HepG2 (cell line): ENCODE measurements at regions not wholly inside any gene's neighbourhood (a gene's known extent, or its start where the extent isn't known, plus 50 kb on each side); places are given as distances from the start of the nearest gene placed in this dataset.

Experiments
- ATAC-seq: fragments of 200-7000 bp; cut with Tn5 transposase; 3 replicates; pipeline ENCODE4 v1.9.1; 2020; ENCODE audit warnings: mild to moderate bottlenecking, moderate library complexity
- BruUV-seq: library from RNA; stranded (reverse); fragments of 400-500 nt; replicated peaks from 2 replicates; lab custom pipeline; 2021; lab: Mats Ljungman, UMichigan
- CTCF ChIA-PET: fragments of 300-600 bp; formaldehyde crosslinking; extraction: SDS; loops from one replicate; lab custom pipeline; 2021; ENCODE audit warnings: low total read pairs, inconsistent platforms, low intra/inter-chr PET ratio; lab: Yijun Ruan, JAX
- POLR2A ChIA-PET: fragments of 350-600 bp; sonication (Branson Sonifier 250); formaldehyde crosslinking; loops from one replicate; lab custom pipeline; 2020; ENCODE audit warnings: antibody characterized with exemption, inconsistent platforms; lab: Yijun Ruan, JAX
- DNase-seq: peaks from one replicate; pipeline ENCODE4 v3.0.0-alpha.2; 2015; ENCODE audit warnings: low spot score
- FAIRE-seq: peaks from 3 replicates; lab custom pipeline; 2011; peaks lifted over from hg19 to GRCh38; lab: Jason Lieb, UNC
- H2AFZ ChIP-seq: one replicate; pipeline ENCODE4 v1.6.1; 2011; ENCODE audit warnings: low read length, inconsistent platforms
- H3K27ac ChIP-seq: fragments of 300-600 bp; 3 replicates; pipeline ENCODE4 v1.8.0; 2011; ENCODE audit warnings: mixed run types, mild to moderate bottlenecking, mixed read lengths, low read length, inconsistent platforms; ENCODE audit not compliant: insufficient read depth; ENCODE audit errors: extremely low read length
- H3K27me3 ChIP-seq, 2 experiments: fragments of 200-600 bp in 1 of 2; 2 replicates in 1 of 2; 3 replicates in 1 of 2; pipeline versions ENCODE4 v1.6.0 to v1.8.0; 2011; ENCODE audit warnings: low read length in 2 of 2, mild to moderate bottlenecking in 2 of 2, moderate library complexity in 2 of 2, inconsistent platforms in 1 of 2; ENCODE audit not compliant: insufficient read depth in 2 of 2, control insufficient read depth in 1 of 2
- H3K36me3 ChIP-seq, 2 experiments: fragments of 200-600 bp in 1 of 2; replicated peaks in 1 of 2; 2 replicates in 1 of 2; 3 replicates in 1 of 2; pipeline versions ENCODE4 v1.5.1 to v1.8.0; 2011; ENCODE audit warnings: low read length in 2 of 2, inconsistent platforms in 1 of 2; ENCODE audit not compliant: insufficient read depth in 2 of 2, control insufficient read depth in 1 of 2
- H3K4me1 ChIP-seq: 2 replicates; pipeline ENCODE4 v1.5.1; 2012; ENCODE audit warnings: low read length, inconsistent platforms; ENCODE audit not compliant: insufficient read depth
- H3K4me2 ChIP-seq: 2 replicates; pipeline ENCODE4 v1.6.0; 2011; ENCODE audit warnings: low read depth, low read length, inconsistent platforms
- H3K4me3 ChIP-seq, 3 experiments: fragments of 200-600 bp in 1 of 3; sonication (generic), shearing (Covaris generic) in 1 of 3; replicated peaks in 1 of 3; 2 replicates each; pipeline ENCODE4 v1.5.1; 2011 to 2016; ENCODE audit warnings: low read length in 3 of 3, inconsistent platforms in 2 of 3, low read depth in 2 of 3, mild to moderate bottlenecking in 2 of 3, control low read depth in 1 of 3, mixed read lengths in 1 of 3; ENCODE audit not compliant: insufficient read depth in 1 of 3
- H3K79me2 ChIP-seq: one replicate; pipeline ENCODE4 v1.6.1; 2011; ENCODE audit warnings: low read length, inconsistent platforms; ENCODE audit not compliant: insufficient read depth
- H3K9ac ChIP-seq: 2 replicates; pipeline ENCODE4 v1.6.0; 2011; ENCODE audit warnings: mild to moderate bottlenecking, low read depth, low read length, inconsistent platforms; ENCODE audit not compliant: insufficient read depth
- H3K9me3 ChIP-seq: 2 replicates; pipeline ENCODE4 v1.5.1; 2012; ENCODE audit warnings: mild to moderate bottlenecking, low read length
- H4K20me1 ChIP-seq: 2 replicates; pipeline ENCODE4 v1.6.0; 2011; ENCODE audit warnings: inconsistent platforms, mild to moderate bottlenecking, low read length, moderate library complexity; ENCODE audit not compliant: insufficient read depth
- CBX5 ChIP-seq: sonication (generic); formaldehyde crosslinking; IDR thresholded peaks from 2 replicates; pipeline ENCODE4 v1.4.0; 2020; ENCODE audit warnings: missing genetic modification reagents, borderline replicate concordance
- EZH2 ChIP-seq: conservative IDR thresholded peaks from 2 replicates; pipeline ENCODE4 v1.6.1; 2012; ENCODE audit warnings: mild to moderate bottlenecking, low read depth, low read length, moderate library complexity
- GATAD1 ChIP-seq: IDR thresholded peaks from 2 replicates; pipeline ENCODE4 v1.6.1; 2016; ENCODE audit warnings: missing genetic modification reagents, missing compliant biosample characterization
- HMG20A ChIP-seq: IDR thresholded peaks from 2 replicates; pipeline ENCODE4 v1.6.1; 2016; ENCODE audit warnings: borderline replicate concordance
- MYNN ChIP-seq: sonication (generic); formaldehyde crosslinking; IDR thresholded peaks from 2 replicates; pipeline ENCODE4 v1.4.0; 2020; ENCODE audit warnings: mild to moderate bottlenecking, low read depth, missing genetic modification reagents
- ZNF609 ChIP-seq: sonication (generic); formaldehyde crosslinking; IDR thresholded peaks from 2 replicates; pipeline ENCODE4 v1.4.0; 2020; ENCODE audit warnings: mild to moderate bottlenecking, missing genetic modification reagents, borderline replicate concordance
- WGBS: methylation state at CpG from one replicate; pipeline ENCODE4 v1.1.6; 2017; ENCODE audit warnings: low lambda C conversion rate; 5-methylcytosine and 5-hydroxymethylcytosine counted together
- in situ Hi-C: cut with HindIII; loops from 2 replicates; pipeline ENCODE4 v1.10.0; 2017; ENCODE audit warnings: low pct_unique_long_range_greater_than_20kb; ENCODE audit not compliant: extremely low pct_ligation_motif_present
- intact Hi-C: fragments of 100-400 bp; cut with micrococcal nuclease; formaldehyde crosslinking; loops from one replicate; pipeline ENCODE4 v1.10.0; 2022; ENCODE audit not compliant: unreplicated experiment

DNA sequence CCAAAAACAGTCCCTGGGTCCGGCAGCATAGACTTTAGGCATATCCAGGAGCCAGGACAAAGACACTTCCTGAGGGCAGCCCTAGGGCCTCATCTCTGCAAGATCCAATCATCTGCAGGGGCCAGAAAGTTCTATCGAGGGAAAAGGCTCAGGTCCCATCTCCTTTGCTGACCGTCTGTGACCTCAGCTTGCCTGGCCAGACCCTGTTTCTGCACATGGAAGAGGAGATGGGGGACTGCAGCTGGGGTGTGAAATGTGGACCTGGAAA is 51.0 kb upstream of the FCN1 start:
- WGBS: no CpG with 5 or more reads among the region's 3 CpGs
- no peaks in the 10 kb centered on the region for H3K4me1 ChIP-seq
- POLR2A ChIA-PET: no interaction called here
- ATAC-seq (no peak), DNase-seq (no peak), FAIRE-seq (no peak)
- in situ Hi-C loops (no loop called here), intact Hi-C loops (no loop called here)
- H3K36me3 ChIP-seq: no peaks in the 10 kb centered on the region
- no peaks in the 10 kb centered on the region for H3K9me3 ChIP-seq
- H3K9ac ChIP-seq: no peak overlapping the region
- H3K27me3 ChIP-seq: peaks cover 4 to 45% of the 10 kb centered on the region in 2 experiments; a peak in 4 of 5 replicates
- peaks cover 7% of the 10 kb centered on the region; the same call in 1 of the 2 replicates for H4K20me1 ChIP-seq
- CTCF ChIA-PET: no interaction called here
- no peak for TF ChIP-seq CBX5 (CRISPR knock-in tag)
- TF ChIP-seq EZH2: no peak
- no peak for TF ChIP-seq HMG20A (CRISPR knock-in tag)
- no peak for TF ChIP-seq MYNN
- TF ChIP-seq ZNF609 (CRISPR knock-in tag): no peak
- no peak for TF ChIP-seq GATAD1
- no peaks in the 10 kb centered on the region for H3K79me2 ChIP-seq
- no TSS peak for BruUV-seq
- no peak overlapping the region for H3K4me3 ChIP-seq
- H3K4me2 ChIP-seq: no peak overlapping the region
- no peak overlapping the region for H3K27ac ChIP-seq
- H2AFZ ChIP-seq: no peak overlapping the region
